ENCODE measurements at regions not wholly inside any gene's neighbourhood (a gene's known extent, or its start where the extent isn't known, plus 50 kb on each side); places are given as distances from the start of the nearest gene placed in this dataset.

DNA sequence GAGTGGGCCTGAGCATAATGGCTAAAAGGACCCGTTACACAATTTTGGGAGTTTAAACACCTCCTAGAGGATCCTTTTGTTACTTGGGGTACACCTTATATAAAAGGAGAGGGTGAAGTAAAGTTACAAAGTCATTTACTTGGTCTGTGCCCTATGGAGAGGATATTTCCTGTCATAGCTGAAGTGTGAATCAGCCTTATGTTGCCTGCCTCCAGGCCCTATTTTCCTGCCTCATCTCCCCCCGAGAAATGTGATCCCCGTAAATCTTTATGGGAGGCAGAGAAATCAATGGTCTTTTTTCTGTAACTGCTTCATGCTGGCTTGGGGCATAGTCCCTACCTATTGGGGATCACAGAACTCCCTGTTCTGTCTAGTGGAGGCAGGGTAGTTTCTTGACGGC lies 906.6 kb downstream of the DSC3 start:
- no peak overlapping the region for H3K4me2 ChIP-seq (ENCODE audit: insufficient read depth in 1 of 2, low read depth in 2 of 2, low read length in 2 of 2)
- CTCF ChIA-PET (ENCODE audit: partially characterized antibody) = no interaction called here
- FAIRE-seq = no peak

More for the DNA sequence above, 906.6 kb downstream of the DSC3 start:
- DNase-seq (ENCODE audit: low read depth in 1 of 2, low spot score in 2 of 2) = no peak
- H3K23me2 ChIP-seq (ENCODE audit: low read depth, low read length) = no peaks in the 10 kb centered on the region
- no peak overlapping the region for H2BK12ac ChIP-seq (ENCODE audit: low read depth, low read length)
- H4K20me1 ChIP-seq (replicated peaks in 1 of 2; ENCODE audit: control insufficient read depth in 1 of 2, insufficient read depth in 2 of 2, low read length in 2 of 2) = no peaks in the 10 kb centered on the region
- no peaks in the 10 kb centered on the region; a peak in 1 of 7 replicates for H3K4me1 ChIP-seq (replicated peaks in 1 of 4; ENCODE audit: control insufficient read depth in 3 of 4, insufficient read depth in 4 of 4, low read length in 3 of 4)
- no peak overlapping the region for H2BK15ac ChIP-seq (ENCODE audit: low read length)
- no peak overlapping the region for H2BK20ac ChIP-seq (ENCODE audit: low read length)
- H3K4me3 ChIP-seq (ENCODE audit: extremely low read depth in 1 of 4, insufficient read depth in 2 of 4, low read depth in 3 of 4, low read length in 4 of 4) = no peak overlapping the region
- peak overlapping the region; percentile 44; the same call in 1 of the 2 replicates for H2AFZ ChIP-seq (ENCODE audit: low read length)
- no peak overlapping the region for H3K14ac ChIP-seq (ENCODE audit: insufficient read length)
- H2AK5ac ChIP-seq (ENCODE audit: low read depth, low read length) = no peak overlapping the region
- H3K56ac ChIP-seq (replicated peaks; ENCODE audit: insufficient read length, low read depth, low read length) = no peak overlapping the region
- H3K4ac ChIP-seq (replicated peaks; ENCODE audit: insufficient read length, low read depth, low read length) = no peak overlapping the region
- no peak overlapping the region for H3K18ac ChIP-seq (ENCODE audit: extremely low read depth, low read length)
- H3K27ac ChIP-seq (ENCODE audit: low read depth, low read length) = no peak overlapping the region
- H3K79me1 ChIP-seq (ENCODE audit: low read depth, low read length) = no peaks in the 10 kb centered on the region
- no peak overlapping the region for H4K8ac ChIP-seq (ENCODE audit: extremely low read depth, insufficient read depth, low read length)
- no peak overlapping the region for H2BK5ac ChIP-seq (ENCODE audit: low read depth, low read length)
- no peaks in the 10 kb centered on the region for H3K36me3 ChIP-seq (ENCODE audit: control insufficient read depth in 2 of 4, insufficient read depth in 4 of 4, low read length in 3 of 4)
- H4K91ac ChIP-seq (replicated peaks; ENCODE audit: insufficient read length, low read length) = no peak overlapping the region
- no peak overlapping the region for H3K9ac ChIP-seq (replicated peaks in 1 of 4; ENCODE audit: extremely low read depth in 1 of 4, low read depth in 3 of 4, low read length in 3 of 4)
- H3K27me3 ChIP-seq (replicated peaks in 1 of 4; ENCODE audit: control insufficient read depth in 3 of 4, extremely low read depth in 1 of 4, insufficient read depth in 3 of 4, low read length in 3 of 4) = no peaks in the 10 kb centered on the region
- WGBS, 2 experiments (ENCODE audit: extremely low coverage in 1 of 2, insufficient coverage in 1 of 2, insufficient read length in 1 of 2, insufficient replicate concordance in 2 of 2, low coverage in 1 of 2, low lambda C conversion rate in 2 of 2, missing lambda C conversion rate in 1 of 2) = 87% methylated on average over 4 of the region's 4 CpGs; no CpG with 5 or more reads in 1 of the 2 experiments
- POLR2A ChIA-PET (ENCODE audit: partially characterized antibody) = no interaction called here
- H2BK120ac ChIP-seq (replicated peaks; ENCODE audit: low read depth, low read length) = no peak overlapping the region
- no peaks in the 10 kb centered on the region for H3K9me3 ChIP-seq (ENCODE audit: insufficient read depth in 2 of 2, low read depth in 1 of 2, low read length in 1 of 2)
- TF ChIP-seq CBX8 (IDR thresholded peaks at IDR 0.05; ENCODE audit: borderline replicate concordance, low read depth, low read length) (no peak), EGR1 (IDR thresholded peaks at IDR 0.05; ENCODE audit: borderline replicate concordance, low read depth, low read length) (no peak)
- no peaks in the 10 kb centered on the region for H3K79me2 ChIP-seq (ENCODE audit: control insufficient read depth in 1 of 2, insufficient read depth in 2 of 2, low read length in 2 of 2)
- H4K5ac ChIP-seq (ENCODE audit: insufficient read length, low read depth, low read length) = no peak overlapping the region
- no peak overlapping the region for H3K23ac ChIP-seq (ENCODE audit: insufficient read length)
